WTC11 (cell line): ENCODE measurements at regions not wholly inside any gene's neighbourhood (a gene's known extent, or its start where the extent isn't known, plus 50 kb on each side); places are given as distances from the start of the nearest gene placed in this dataset.

ENCODE experiments used
- ATAC-seq: fragments of 200-7000 bp; cut with Tn5 transposase; 2 replicates; pipeline ENCODE4 v1.10.0; 2021; ENCODE audit warnings: mild to moderate bottlenecking, moderate library complexity
- CTCF ChIA-PET: fragments of 300-600 bp; sonication (Branson Sonifier 250); formaldehyde crosslinking; loops from one replicate; lab custom pipeline; 2021; ENCODE audit warnings: antibody characterized with exemption; lab: Charles Lee
- POLR2A ChIA-PET: fragments of 350-600 bp; sonication (Branson Sonifier 250); formaldehyde crosslinking; loops from one replicate; lab custom pipeline; 2021; ENCODE audit warnings: antibody characterized with exemption; lab: Charles Lee
- DNase-seq: peaks from one replicate; pipeline ENCODE4 v3.0.0; 2021; ENCODE audit warnings: low spot score
- H3K27ac Mint-ChIP-seq: 2 replicates; pipeline ENCODE4 v1.8.0; 2021; ENCODE audit warnings: mixed read lengths
- H3K27me3 Mint-ChIP-seq: 2 replicates; pipeline ENCODE4 v1.8.0; 2021; ENCODE audit warnings: low read depth, mild to moderate bottlenecking, moderate library complexity, mixed read lengths
- H3K36me3 Mint-ChIP-seq: 2 replicates; pipeline ENCODE4 v1.8.0; 2021; ENCODE audit warnings: mixed read lengths
- H3K4me1 Mint-ChIP-seq: 2 replicates; pipeline ENCODE4 v1.8.0; 2022; ENCODE audit warnings: mixed read lengths
- H3K4me3 Mint-ChIP-seq: 2 replicates; pipeline ENCODE4 v1.8.0; 2021; ENCODE audit warnings: mild to moderate bottlenecking, moderate library complexity, mixed read lengths
- H3K9me3 Mint-ChIP-seq: 2 replicates; pipeline ENCODE4 v1.8.0; 2021; ENCODE audit warnings: mixed read lengths
- ATF2 ChIP-seq: sonication (generic); formaldehyde crosslinking; IDR thresholded peaks from 2 replicates; pipeline ENCODE4 v1.8.1; 2022; ENCODE audit warnings: low read depth, missing genetic modification reagents, borderline replicate concordance
- CDX4 ChIP-seq: fragments of 250-450 bp; sonication (Bioruptor Pico); IDR thresholded peaks from 2 replicates; pipeline ENCODE4 v1.9.0; 2021; ENCODE audit warnings: moderate library complexity, mild to moderate bottlenecking, inconsistent platforms, borderline replicate concordance
- E2F5 ChIP-seq: sonication (generic); formaldehyde crosslinking; IDR thresholded peaks from 2 replicates; pipeline ENCODE4 v1.8.1; 2022; ENCODE audit warnings: mild to moderate bottlenecking, moderate library complexity, missing genetic modification reagents
- ELF4 ChIP-seq: sonication (generic); formaldehyde crosslinking; IDR thresholded peaks from 2 replicates; pipeline ENCODE4 v1.8.1; 2022; ENCODE audit warnings: low read depth, mild to moderate bottlenecking, moderate library complexity, missing genetic modification reagents
- GTF2I ChIP-seq: fragments of 250-450 bp; sonication (Bioruptor Pico); conservative IDR thresholded peaks from 2 replicates; pipeline ENCODE4 v1.4.0; 2021; ENCODE audit warnings: mild to moderate bottlenecking
- KAT7 ChIP-seq: sonication (generic); formaldehyde crosslinking; IDR thresholded peaks from 2 replicates; pipeline ENCODE4 v1.8.1; 2023; ENCODE audit warnings: missing genetic modification reagents, mild to moderate bottlenecking, borderline replicate concordance
- MXD4 ChIP-seq: fragments of 250-450 bp; sonication (Bioruptor Pico); IDR thresholded peaks from 2 replicates; pipeline ENCODE4 v1.8.0; 2021; ENCODE audit warnings: mild to moderate bottlenecking, moderate library complexity, borderline replicate concordance
- PREB ChIP-seq: sonication (generic); formaldehyde crosslinking; IDR thresholded peaks from 2 replicates; pipeline ENCODE4 v1.8.1; 2022; ENCODE audit warnings: mild to moderate bottlenecking, missing genetic modification reagents, moderate library complexity, borderline replicate concordance
- RORB ChIP-seq: fragments of 250-450 bp; sonication (Bioruptor Pico); IDR thresholded peaks from 2 replicates; pipeline ENCODE4 v1.9.0; 2021; ENCODE audit warnings: mild to moderate bottlenecking
- SMAD3 ChIP-seq: sonication (generic); formaldehyde crosslinking; IDR thresholded peaks from 2 replicates; pipeline ENCODE4 v1.8.0; 2022; ENCODE audit warnings: missing genetic modification reagents, mild to moderate bottlenecking, borderline replicate concordance
- TEAD4 ChIP-seq: sonication (generic); formaldehyde crosslinking; IDR thresholded peaks from 2 replicates; pipeline ENCODE4 v1.8.0; 2022; ENCODE audit warnings: mild to moderate bottlenecking, missing genetic modification reagents
- TP53 ChIP-seq: sonication (generic); formaldehyde crosslinking; IDR thresholded peaks from 2 replicates; pipeline ENCODE4 v1.8.1; 2023; ENCODE audit warnings: mild to moderate bottlenecking, missing genetic modification reagents
- ZBTB21 ChIP-seq: sonication (generic); formaldehyde crosslinking; IDR thresholded peaks from 2 replicates; pipeline ENCODE4 v1.8.1; 2023; ENCODE audit warnings: mild to moderate bottlenecking, missing genetic modification reagents, borderline replicate concordance
- ZBTB43 ChIP-seq: sonication (generic); formaldehyde crosslinking; IDR thresholded peaks from 2 replicates; pipeline ENCODE4 v1.8.1; 2023; ENCODE audit warnings: mild to moderate bottlenecking, missing genetic modification reagents
- ZNF219 ChIP-seq: sonication (generic); formaldehyde crosslinking; IDR thresholded peaks from 2 replicates; pipeline ENCODE4 v1.8.0; 2023; ENCODE audit warnings: missing genetic modification reagents, mild to moderate bottlenecking, borderline replicate concordance
- ZNF232 ChIP-seq: sonication (generic); formaldehyde crosslinking; IDR thresholded peaks from 2 replicates; pipeline ENCODE4 v1.8.0; 2022; ENCODE audit warnings: mild to moderate bottlenecking, missing genetic modification reagents
- ZNF423 ChIP-seq: fragments of 250-450 bp; sonication (Bioruptor Pico); IDR thresholded peaks from 2 replicates; pipeline ENCODE4 v2.1.2; 2022; ENCODE audit warnings: mild to moderate bottlenecking, moderate library complexity

- Mint-ChIP-seq H3K27me3 (no peaks in the 10 kb centered on the region), H3K4me3 (no peak overlapping the region), H3K36me3 (0 out of 2 replicates have a peak, but pooled peaks cover 3% of the 10 kb centered on the region), H3K9me3 (peaks cover 12% of the 10 kb centered on the region), H3K27ac (no peak overlapping the region), H3K4me1 (0 out of 2 replicates have a peak, but pooled peaks cover 3% of the 10 kb centered on the region)
- TF ChIP-seq ZNF219 (CRISPR knock-in tag), result no peak
- no peak for TF ChIP-seq PREB (CRISPR knock-in tag)
- no peak for TF ChIP-seq TP53 (CRISPR knock-in tag)
- TF ChIP-seq CDX4 (CRISPR knock-in tag), result no peak
- no peak for TF ChIP-seq SMAD3 (CRISPR knock-in tag)
- ChIA-PET CTCF (no interaction called here), POLR2A (no interaction called here)
- no peak for DNase-seq
- no peak for ATAC-seq
These were observed 607.8 kb upstream of the ADGRL2 start for GRCh38 chr1:81192647-81193642.

GRCh38 chr1:81190003-81190402, 610.7 kb upstream of the ADGRL2 start:
- ChIA-PET POLR2A (interaction anchor here (0.7 kb wide), 1 partner anchor 514 kb away, joined by 4 read pairs; no protein-coding TSS in a partner anchor), CTCF (no interaction called here)
- peaks cover 8% of the 10 kb centered on the region for H3K9me3 Mint-ChIP-seq
- DNase-seq (no peak), ATAC-seq (no peak)
- peaks cover 10% of the 10 kb centered on the region for H3K4me1 Mint-ChIP-seq
- H3K27me3 Mint-ChIP-seq, result no peaks in the 10 kb centered on the region; the same call in 1 of the 2 replicates
- H3K36me3 Mint-ChIP-seq, result 0 out of 2 replicates have a peak, but pooled peaks cover 3% of the 10 kb centered on the region
- no peak overlapping the region for H3K27ac Mint-ChIP-seq
- TF ChIP-seq ZNF423 (CRISPR knock-in tag), result no peak
- no peak for TF ChIP-seq RORB (CRISPR knock-in tag)
- TF ChIP-seq ELF4, result no peak
- no peak for TF ChIP-seq CDX4 (CRISPR knock-in tag)
- TF ChIP-seq ZBTB21 (CRISPR knock-in tag), result no peak
- TF ChIP-seq ZBTB43 (CRISPR knock-in tag), result no peak
- no peak for TF ChIP-seq E2F5
- TF ChIP-seq ZNF232 (CRISPR knock-in tag), result no peak
- TF ChIP-seq ATF2 (CRISPR knock-in tag), result no peak
- TF ChIP-seq TEAD4 (CRISPR knock-in tag), result no peak
- no peak for TF ChIP-seq KAT7 (CRISPR knock-in tag)
- TF ChIP-seq GTF2I (CRISPR knock-in tag), result no peak
- no peak for TF ChIP-seq MXD4 (CRISPR knock-in tag)
- TF ChIP-seq, all 79 proteins: peak for 0
- no peak overlapping the region for H3K4me3 Mint-ChIP-seq
